ENCODE measurements at regions not wholly inside any gene's neighbourhood (a gene's known extent, or its start where the extent isn't known, plus 50 kb on each side); places are given as distances from the start of the nearest gene placed in this dataset.
A peak's percentile ranks its signal among the peaks of the same experiment; 100 is the strongest.

GRCh38 chr5:43804041-43804440 lies 201.1 kb downstream of the NNT start:
- H3K9ac ChIP-seq (ENCODE audit: control insufficient read depth, extremely low read depth, insufficient read depth, low read length), result no peak overlapping the region
- H3K9me3 ChIP-seq (ENCODE audit: control insufficient read depth, low read depth, low read length), result no peaks in the 10 kb centered on the region
- no peaks in the 10 kb centered on the region for H4K20me1 ChIP-seq (ENCODE audit: control insufficient read depth, extremely low read depth, insufficient read depth, low read length)
- H3K4me1 ChIP-seq (ENCODE audit: control insufficient read depth, extremely low read depth, insufficient read depth, low read length), result peaks cover 13% of the 10 kb centered on the region
- no peaks in the 10 kb centered on the region for H3K9me1 ChIP-seq (ENCODE audit: control insufficient read depth, extremely low read depth, insufficient read depth, low read length)
- H3K79me2 ChIP-seq (ENCODE audit: control insufficient read depth, insufficient read depth, low read length), result no peaks in the 10 kb centered on the region
- DNase-seq (ENCODE audit: low read depth, low spot score) (no peak), FAIRE-seq (no peak)
- H2AFZ ChIP-seq (ENCODE audit: control insufficient read depth, low read length), result no peak overlapping the region
- H3K4me3 ChIP-seq (ENCODE audit: control insufficient read depth in 2 of 3, extremely low read depth in 1 of 3, insufficient read depth in 2 of 3, low read depth in 1 of 3, low read length in 3 of 3), result no peak overlapping the region
- dilution Hi-C loops (cut with MboI; ENCODE audit: extremely low pct_ligation_motif_present, low sequenced_read_pairs), result no loop called here
- H3K36me3 ChIP-seq (ENCODE audit: control insufficient read depth in 2 of 2, extremely low read depth in 1 of 2, insufficient read depth in 2 of 2, low read length in 2 of 2), result no peaks in the 10 kb centered on the region
- TF ChIP-seq CTCF (optimal IDR thresholded peaks at IDR 0.05 in 1 of 3, IDR thresholded peaks at IDR 0.05 in 1 of 3, conservative IDR thresholded peaks at IDR 0.05 in 1 of 3; ENCODE audit: extremely low read depth in 1 of 3, insufficient read depth in 2 of 3, low read length in 3 of 3), result no peak
- TF ChIP-seq EZH2 (IDR thresholded peaks at IDR 0.05; ENCODE audit: low read length), result no peak
- H3K27me3 ChIP-seq (ENCODE audit: control insufficient read depth, extremely low read depth, insufficient read depth, low read length), result no peaks in the 10 kb centered on the region
- H3K27ac ChIP-seq (ENCODE audit: control insufficient read depth, insufficient read depth, low read length), result no peak overlapping the region
- no peak overlapping the region for H3K4me2 ChIP-seq (ENCODE audit: control insufficient read depth, extremely low read depth, insufficient read depth, low read depth, low read length)

- Histone ChIP-seq H3K4me2 (ENCODE audit: control insufficient read depth, extremely low read depth, insufficient read depth, low read depth, low read length) (peak overlapping the region; percentile 18), H3K36me3 (ENCODE audit: control insufficient read depth in 2 of 2, extremely low read depth in 1 of 2, insufficient read depth in 2 of 2, low read length in 2 of 2) (no peaks in the 10 kb centered on the region), H3K4me1 (ENCODE audit: control insufficient read depth, extremely low read depth, insufficient read depth, low read length) (peaks cover 13% of the 10 kb centered on the region), H3K27ac (ENCODE audit: control insufficient read depth, insufficient read depth, low read length) (peak overlapping the region; percentile 55), H3K9me3 (ENCODE audit: control insufficient read depth, low read depth, low read length) (no peaks in the 10 kb centered on the region), H4K20me1 (ENCODE audit: control insufficient read depth, extremely low read depth, insufficient read depth, low read length) (no peaks in the 10 kb centered on the region), H3K4me3 (ENCODE audit: control insufficient read depth in 2 of 3, extremely low read depth in 1 of 3, insufficient read depth in 2 of 3, low read depth in 1 of 3, low read length in 3 of 3) (no peak overlapping the region), H3K27me3 (ENCODE audit: control insufficient read depth, extremely low read depth, insufficient read depth, low read length) (no peaks in the 10 kb centered on the region), H3K79me2 (ENCODE audit: control insufficient read depth, insufficient read depth, low read length) (no peaks in the 10 kb centered on the region), H2AFZ (ENCODE audit: control insufficient read depth, low read length) (no peak overlapping the region), H3K9ac (ENCODE audit: control insufficient read depth, extremely low read depth, insufficient read depth, low read length) (no peak overlapping the region), H3K9me1 (ENCODE audit: control insufficient read depth, extremely low read depth, insufficient read depth, low read length) (no peaks in the 10 kb centered on the region)
- DNase-seq (ENCODE audit: low read depth, low spot score) (no peak), FAIRE-seq (no peak)
- no peak for TF ChIP-seq CTCF (optimal IDR thresholded peaks at IDR 0.05 in 1 of 3, IDR thresholded peaks at IDR 0.05 in 1 of 3, conservative IDR thresholded peaks at IDR 0.05 in 1 of 3; ENCODE audit: extremely low read depth in 1 of 3, insufficient read depth in 2 of 3, low read length in 3 of 3)
- TF ChIP-seq EZH2 (IDR thresholded peaks at IDR 0.05; ENCODE audit: low read length), result no peak
- dilution Hi-C loops (cut with MboI; ENCODE audit: extremely low pct_ligation_motif_present, low sequenced_read_pairs), result no loop called here
These were observed 199.7 kb downstream of the NNT start for GRCh38 chr5:43802651-43803050.
